K562 (cell line): ENCODE measurements at regions not wholly inside any gene's neighbourhood (a gene's known extent, or its start where the extent isn't known, plus 50 kb on each side); places are given as distances from the start of the nearest gene placed in this dataset.

ENCODE experiments used
- ATAC-seq: fragments of 200-7000 bp; cut with Tn5 transposase; 3 replicates; pipeline ENCODE4 v1.9.1; 2020; ENCODE audit warnings: moderate library complexity
- BruUV-seq: library from RNA; stranded (reverse); fragments of 400-500 nt; replicated peaks from 2 replicates; lab custom pipeline; 2021; lab: Mats Ljungman, UMichigan
- CTCF ChIA-PET: fragments of 300-600 bp; formaldehyde crosslinking; extraction: SDS; loops from one replicate; lab custom pipeline; 2021; ENCODE audit warnings: low intra/inter-chr PET ratio; lab: Yijun Ruan, JAX
- POLR2A ChIA-PET: fragments of 300-600, 350-650 bp; sonication (Branson Sonifier 250); formaldehyde crosslinking; extraction: SDS; loops from one replicate; lab custom pipeline; 2021; ENCODE audit warnings: antibody characterized with exemption, inconsistent platforms; lab: Yijun Ruan, JAX
- DNase-seq, 4 experiments: peaks; one replicate each; pipeline versions ENCODE4 v3.0.0 to v3.0.0-alpha.2; 2011 to 2018; ENCODE audit warnings: low spot score in 3 of 4, mixed read lengths in 3 of 4; ENCODE audit errors: extremely low read depth in 1 of 4
- FAIRE-seq: peaks from 2 replicates; lab custom pipeline; 2011; peaks lifted over from hg19 to GRCh38; lab: Jason Lieb, UNC
- H2AFZ ChIP-seq: 2 replicates; pipeline ENCODE4 v1.6.0; 2011; ENCODE audit warnings: low read depth, low read length, control low read depth, inconsistent platforms
- H3K27ac ChIP-seq: fragments of 200-600 bp; 3 replicates; pipeline ENCODE4 v1.8.0; 2011; ENCODE audit warnings: low read depth, mild to moderate bottlenecking, control low read depth, inconsistent platforms, low read length, moderate library complexity, mixed read lengths; ENCODE audit errors: extremely low read depth
- H3K27me3 ChIP-seq, 2 experiments: fragments of 300-600 bp in 1 of 2; 2 replicates in 1 of 2; 3 replicates in 1 of 2; pipeline versions ENCODE4 v1.6.0 to v1.8.0; 2011; ENCODE audit warnings: inconsistent platforms in 2 of 2, low read length in 2 of 2, mild to moderate bottlenecking in 1 of 2, mixed read lengths in 1 of 2, moderate library complexity in 1 of 2; ENCODE audit not compliant: control insufficient read depth in 2 of 2, insufficient read depth in 2 of 2
- H3K36me3 ChIP-seq: fragments of 300-600 bp; 3 replicates; pipeline ENCODE4 v1.8.0; 2011; ENCODE audit warnings: mild to moderate bottlenecking, low read length, inconsistent platforms; ENCODE audit not compliant: control insufficient read depth, insufficient read depth
- H3K4me1 ChIP-seq, 2 experiments: fragments of 200-600 bp in 1 of 2; replicated peaks in 1 of 2; 2 replicates in 1 of 2; 3 replicates in 1 of 2; pipeline versions ENCODE4 v1.5.1 to v1.8.0; 2011; ENCODE audit warnings: inconsistent platforms in 2 of 2, low read length in 2 of 2, mild to moderate bottlenecking in 1 of 2, mixed read lengths in 1 of 2, moderate library complexity in 1 of 2; ENCODE audit not compliant: control insufficient read depth in 2 of 2, insufficient read depth in 2 of 2
- H3K4me2 ChIP-seq: 2 replicates; pipeline ENCODE4 v1.6.1; 2011; ENCODE audit warnings: low read length, control low read depth, inconsistent platforms, mixed read lengths; ENCODE audit not compliant: insufficient read depth
- H3K4me3 ChIP-seq: fragments of 200-600 bp; sonication (generic), shearing (Covaris generic); 2 replicates; pipeline ENCODE4 v1.5.1; 2016; ENCODE audit warnings: control low read depth, inconsistent platforms
- H3K79me2 ChIP-seq: fragments of 200-600 bp; 3 replicates; pipeline ENCODE4 v1.8.0; 2011; ENCODE audit warnings: low read length, inconsistent platforms; ENCODE audit not compliant: control insufficient read depth, insufficient read depth
- H3K9ac ChIP-seq, 2 experiments: 2 replicates each; pipeline versions ENCODE4 v1.6.0 to v1.6.1; 2011; ENCODE audit warnings: low read depth in 2 of 2, low read length in 2 of 2, control low read depth in 1 of 2, inconsistent platforms in 1 of 2, mild to moderate bottlenecking in 1 of 2, mixed read lengths in 1 of 2; ENCODE audit not compliant: insufficient read depth in 1 of 2
- H3K9me1 ChIP-seq: one replicate; pipeline ENCODE4 v1.6.0; 2011; ENCODE audit warnings: inconsistent platforms, mild to moderate bottlenecking, low read length, moderate library complexity; ENCODE audit not compliant: control insufficient read depth, insufficient read depth
- H3K9me3 ChIP-seq: replicated peaks from 2 replicates; pipeline ENCODE4 v1.5.1; 2011; ENCODE audit warnings: low read depth, low read length, inconsistent platforms; ENCODE audit not compliant: control insufficient read depth, insufficient read depth
- H4K20me1 ChIP-seq: replicated peaks from 2 replicates; pipeline ENCODE4 v1.6.1; 2011; ENCODE audit warnings: low read length, inconsistent platforms, mixed read lengths; ENCODE audit not compliant: control insufficient read depth, insufficient read depth
- ARNT ChIP-seq, 2 experiments: fragments of 450-650 bp; IDR thresholded peaks; 2 replicates each; pipeline ENCODE4 v1.6.1; 2016; ENCODE audit warnings: mild to moderate bottlenecking in 1 of 2
- CREBBP ChIP-seq: IDR thresholded peaks from one replicate; pipeline ENCODE4 v1.6.1; 2012; ENCODE audit warnings: low read depth, mild to moderate bottlenecking, control low read depth, inconsistent platforms, low read length
- CXXC5 ChIP-seq: fragments of 250-450 bp; sonication (Bioruptor Pico); IDR thresholded peaks from 2 replicates; pipeline ENCODE4 v1.8.0; 2022; ENCODE audit warnings: inconsistent platforms, mild to moderate bottlenecking, moderate library complexity
- ESRRB ChIP-seq: fragments of 250-450 bp; sonication (Bioruptor Pico); IDR thresholded peaks from 2 replicates; pipeline ENCODE4 v1.5.0; 2020; ENCODE audit warnings: mild to moderate bottlenecking, moderate library complexity, borderline replicate concordance
- FUS ChIP-seq: fragments of 200-400 bp; formaldehyde crosslinking; optimal IDR thresholded peaks from 2 replicates; pipeline ENCODE3; 2017; ENCODE audit warnings: low read depth, low read length
- GATAD2B ChIP-seq: fragments of 450-650 bp; IDR thresholded peaks from 2 replicates; pipeline ENCODE4 v1.6.1; 2017; ENCODE audit warnings: mild to moderate bottlenecking, borderline replicate concordance
- HDAC2 ChIP-seq: fragments of 450-650 bp; IDR thresholded peaks from 2 replicates; pipeline ENCODE4 v1.6.1; 2016; ENCODE audit warnings: mild to moderate bottlenecking
- HMGN3 ChIP-seq: IDR thresholded peaks from 2 replicates; pipeline ENCODE4 v1.6.1; 2011; ENCODE audit warnings: borderline replicate concordance, low read depth, mild to moderate bottlenecking, mixed read lengths, low read length; ENCODE audit not compliant: insufficient read length; ENCODE audit errors: extremely low read depth
- JUNB ChIP-seq: fragments of 450-650 bp; formaldehyde crosslinking; conservative IDR thresholded peaks from 2 replicates; pipeline ENCODE4 v1.4.0; 2020; ENCODE audit warnings: mild to moderate bottlenecking
- NCOA1 ChIP-seq: fragments of 450-650 bp; IDR thresholded peaks from 2 replicates; pipeline ENCODE4 v1.6.1; 2016; ENCODE audit warnings: low read depth
- RFX5 ChIP-seq: IDR thresholded peaks from 2 replicates; pipeline ENCODE4 v1.6.1; 2011; ENCODE audit warnings: low read depth, mild to moderate bottlenecking, improper control_type of control experiment, low read length
- WHSC1 ChIP-seq: IDR thresholded peaks from one replicate; pipeline ENCODE4 v1.6.1; 2012; ENCODE audit warnings: low read length, control low read depth, inconsistent platforms
- ZNF707 ChIP-seq: fragments of 250-450 bp; sonication (Bioruptor Pico); conservative IDR thresholded peaks from 2 replicates; pipeline ENCODE4 v1.8.0; 2022; ENCODE audit warnings: inconsistent platforms, mild to moderate bottlenecking, moderate library complexity
- in situ Hi-C: fragments of 300-500 bp; cut with MboI; formaldehyde crosslinking; loops from 4 replicates; pipeline ENCODE4 v1.15.0; 2018; ENCODE audit warnings: inconsistent platforms, mixed read lengths
- intact Hi-C: fragments of 100-400 bp; cut with micrococcal nuclease; formaldehyde crosslinking; loops from 2 replicates; pipeline ENCODE4 v1.14.2; 2022
- TF ChIP-seq, protein P1 (sequence below): fragments of 200-800 bp; sonication (Bioruptor generic); IDR thresholded peaks from 2 replicates; pipeline ENCODE4 v1.6.1; 2017; ENCODE audit warnings: missing genetic modification characterization, missing compliant biosample characterization
- TF ChIP-seq, protein P2 (sequence below): fragments of 250-450 bp; sonication (Bioruptor Pico); IDR thresholded peaks from 2 replicates; pipeline ENCODE4 v1.6.1; 2021; ENCODE audit warnings: mild to moderate bottlenecking

- Histone ChIP-seq H3K4me2 (no peak overlapping the region), H3K9me3 (no peaks in the 10 kb centered on the region; the same call in 1 of the 2 replicates), H3K79me2 (no peaks in the 10 kb centered on the region), H3K4me3 (no peak overlapping the region), H3K27ac (no peak overlapping the region), H3K9me1 (no peaks in the 10 kb centered on the region), H3K27me3 (no peaks in the 10 kb centered on the region; a peak in 1 of 5 replicates), H3K4me1 (no peaks in the 10 kb centered on the region), H3K36me3 (no peaks in the 10 kb centered on the region), H2AFZ (no peak overlapping the region), H4K20me1 (no peaks in the 10 kb centered on the region), H3K9ac (no peak overlapping the region)
- no peak for ATAC-seq
- intact Hi-C loops, result no loop called here
- FAIRE-seq, result no peak
- TF ChIP-seq NCOA1 (no peak), GATAD2B (no peak), ARNT (IDR thresholded peaks at IDR 0.05) (no peak), FUS (no peak), ESRRB (CRISPR knock-in tag) (no peak), CREBBP (no peak), WHSC1 (no peak), HDAC2 (no peak), CXXC5 (no peak), RFX5 (no peak), HMGN3 (no peak), ZNF707 (CRISPR knock-in tag) (no peak), JUNB (CRISPR knock-in tag) (no peak)
- TF ChIP-seq, protein P1, sequence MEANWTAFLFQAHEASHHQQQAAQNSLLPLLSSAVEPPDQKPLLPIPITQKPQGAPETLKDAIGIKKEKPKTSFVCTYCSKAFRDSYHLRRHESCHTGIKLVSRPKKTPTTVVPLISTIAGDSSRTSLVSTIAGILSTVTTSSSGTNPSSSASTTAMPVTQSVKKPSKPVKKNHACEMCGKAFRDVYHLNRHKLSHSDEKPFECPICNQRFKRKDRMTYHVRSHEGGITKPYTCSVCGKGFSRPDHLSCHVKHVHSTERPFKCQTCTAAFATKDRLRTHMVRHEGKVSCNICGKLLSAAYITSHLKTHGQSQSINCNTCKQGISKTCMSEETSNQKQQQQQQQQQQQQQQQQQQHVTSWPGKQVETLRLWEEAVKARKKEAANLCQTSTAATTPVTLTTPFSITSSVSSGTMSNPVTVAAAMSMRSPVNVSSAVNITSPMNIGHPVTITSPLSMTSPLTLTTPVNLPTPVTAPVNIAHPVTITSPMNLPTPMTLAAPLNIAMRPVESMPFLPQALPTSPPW (CRISPR knock-in tag), result no peak
- TF ChIP-seq, protein P2, sequence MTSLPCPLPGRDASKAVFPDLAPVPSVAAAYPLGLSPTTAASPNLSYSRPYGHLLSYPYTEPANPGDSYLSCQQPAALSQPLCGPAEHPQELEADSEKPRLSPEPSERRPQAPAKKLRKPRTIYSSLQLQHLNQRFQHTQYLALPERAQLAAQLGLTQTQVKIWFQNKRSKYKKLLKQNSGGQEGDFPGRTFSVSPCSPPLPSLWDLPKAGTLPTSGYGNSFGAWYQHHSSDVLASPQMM (CRISPR knock-in tag), result no peak
- POLR2A ChIA-PET, result no interaction called here
- no TSS peak for BruUV-seq
- no peak for DNase-seq
- in situ Hi-C loops, result no loop called here
- CTCF ChIA-PET, result no interaction called here
Observed at GRCh38 chr2:164068063-164068462, 332.3 kb upstream of the FIGN start.
